T-cell (primary cell): ENCODE measurements at regions not wholly inside any gene's neighbourhood (a gene's known extent, or its start where the extent isn't known, plus 50 kb on each side); places are given as distances from the start of the nearest gene placed in this dataset.

Source experiments
- ATAC-seq, 4 experiments: fragments of 200-7000 bp in 3 of 4; fragments of 150-1000 bp in 1 of 4; cut with Tn5 transposase; replicated peaks in 1 of 4; 1 replicate in 3 of 4; 2 replicates in 1 of 4; pipeline ENCODE4 v1.10.0; 2021; ENCODE audit warnings: moderate library complexity in 3 of 4, mild to moderate bottlenecking in 2 of 4, moderate number of reproducible peaks in 1 of 4
- CTCF ChIA-PET, 2 donors: fragments of 300-600 bp; sonication (Branson Sonifier 250); formaldehyde crosslinking; loops; one replicate each; lab custom pipeline; 2022; ENCODE audit warnings: antibody characterized with exemption in 2 of 2; lab: Charles Lee
- POLR2A ChIA-PET, 2 donors: fragments of 300-600 bp; sonication (Branson Sonifier 250); formaldehyde crosslinking; loops; one replicate each; lab custom pipeline; 2022; ENCODE audit warnings: antibody characterized with exemption in 2 of 2; lab: Charles Lee
- DNase-seq, 35 experiments: peaks; one replicate each; pipeline versions ENCODE4 v3.0.0 to v3.0.0-alpha.2; 2013 to 2023
- H3K27ac ChIP-seq: one replicate; pipeline ENCODE4 v1.5.1; 2013; ENCODE audit warnings: low read length
- H3K27me3 ChIP-seq, 2 experiments: replicated peaks in 1 of 2; 1 replicate in 1 of 2; 2 replicates in 1 of 2; pipeline versions ENCODE4 v1.6.1 to v1.7.0; 2013; ENCODE audit warnings: low read length in 1 of 2, mixed read lengths in 1 of 2; ENCODE audit not compliant: control insufficient read depth in 2 of 2, insufficient read depth in 2 of 2; ENCODE audit errors: extremely low read depth in 1 of 2
- H3K36me3 ChIP-seq, 2 donors: 1 replicate in 1 of 2; 2 replicates in 1 of 2; pipeline versions ENCODE4 v1.6.1 to v1.7.0; 2013; ENCODE audit warnings: low read length in 1 of 2; ENCODE audit not compliant: control insufficient read depth in 2 of 2, insufficient read depth in 1 of 2; ENCODE audit errors: extremely low read depth in 1 of 2
- H3K4me1 ChIP-seq, 2 experiments: 1 replicate in 1 of 2; 2 replicates in 1 of 2; pipeline versions ENCODE4 v1.6.1 to v1.7.0; 2013; ENCODE audit warnings: low read length in 2 of 2, mixed read lengths in 1 of 2; ENCODE audit not compliant: insufficient read depth in 2 of 2, control insufficient read depth in 1 of 2; ENCODE audit errors: extremely low read depth in 1 of 2
- H3K4me3 ChIP-seq, 2 donors: 1 replicate in 1 of 2; 2 replicates in 1 of 2; pipeline versions ENCODE4 v1.5.1 to v1.7.0; 2013; ENCODE audit warnings: mild to moderate bottlenecking in 2 of 2, low read length in 1 of 2, moderate library complexity in 1 of 2; ENCODE audit not compliant: control insufficient read depth in 1 of 2; ENCODE audit errors: extremely low read depth in 1 of 2
- H3K9me3 ChIP-seq: 2 replicates; pipeline ENCODE4 v1.7.0; 2013
- H3K27ac Mint-ChIP-seq, 2 donors: one replicate each; pipeline ENCODE4 v1.8.0; 2020 to 2021; ENCODE audit warnings: mild to moderate bottlenecking in 2 of 2, mixed read lengths in 2 of 2
- H3K27me3 Mint-ChIP-seq, 2 donors: one replicate each; pipeline ENCODE4 v1.8.0; 2021 to 2022; ENCODE audit warnings: mixed read lengths in 2 of 2
- H3K36me3 Mint-ChIP-seq: one replicate; pipeline ENCODE4 v1.8.0; 2021; ENCODE audit warnings: mixed read lengths
- H3K4me1 Mint-ChIP-seq, 3 donors: one replicate each; pipeline ENCODE4 v1.8.0; 2020 to 2022; ENCODE audit warnings: mixed read lengths in 3 of 3, mild to moderate bottlenecking in 1 of 3
- H3K4me3 Mint-ChIP-seq, 3 donors: one replicate each; pipeline ENCODE4 v1.8.0; 2020 to 2022; ENCODE audit warnings: mild to moderate bottlenecking in 3 of 3, mixed read lengths in 3 of 3, moderate library complexity in 3 of 3
- H3K9me3 Mint-ChIP-seq, 3 donors: one replicate each; pipeline ENCODE4 v1.8.0; 2020 to 2022; ENCODE audit warnings: mixed read lengths in 3 of 3
- WGBS: methylation state at CpG from one replicate; pipeline ENCODE4 v1.1.5; 2013; ENCODE audit warnings: missing lambda C conversion rate; ENCODE audit not compliant: insufficient coverage; 5-methylcytosine and 5-hydroxymethylcytosine counted together

DNA sequence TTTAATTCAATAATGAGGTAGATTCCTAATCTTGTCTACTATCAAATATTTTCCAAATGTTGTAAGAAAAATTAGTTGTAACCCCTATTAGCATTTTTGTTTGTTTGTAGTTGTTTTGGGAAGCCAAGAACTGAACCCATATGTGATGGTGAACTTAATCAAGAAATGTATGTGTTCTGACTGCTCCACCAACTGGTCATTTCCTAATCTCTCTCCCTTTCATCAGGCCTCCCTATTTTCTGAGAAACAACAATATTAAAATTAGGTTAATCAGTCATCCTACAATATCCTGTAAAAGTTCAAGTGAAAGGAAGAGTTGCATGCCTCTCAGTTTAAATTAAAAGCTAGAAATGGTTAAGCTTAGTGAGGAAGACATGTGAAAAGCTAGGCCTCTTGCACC is 504.0 kb downstream of the EPHA4 start:
- Mint-ChIP-seq H3K27me3 (no peaks in the 10 kb centered on the region), H3K4me1 (no peaks in the 10 kb centered on the region), H3K4me3 (no peak overlapping the region), H3K27ac (no peak overlapping the region), H3K36me3 (no peaks in the 10 kb centered on the region), H3K9me3 (peaks cover 4 to 15% (median 9%) of the 10 kb centered on the region in 3 donors)
- Histone ChIP-seq H3K9me3 (no peaks in the 10 kb centered on the region), H3K4me1 (no peaks in the 10 kb centered on the region), H3K27me3 (peaks cover 0 to 4% of the 10 kb centered on the region in 2 experiments), H3K36me3 (no peaks in the 10 kb centered on the region), H3K4me3 (no peak overlapping the region), H3K27ac (no peak overlapping the region)
- ATAC-seq (no peak), DNase-seq (no peak)
- CTCF ChIA-PET, result no interaction called here
- POLR2A ChIA-PET, result interaction anchor here (0.5 to 0.7 kb wide), 3 partner anchors 91 to 514 kb away, joined by 3 read pairs; no protein-coding TSS in a partner anchor

GRCh38 chr2:221070106-221070505 is 502.0 kb downstream of the EPHA4 start:
- Histone ChIP-seq H3K4me3 (no peak overlapping the region), H3K27ac (no peak overlapping the region), H3K4me1 (no peaks in the 10 kb centered on the region), H3K36me3 (no peaks in the 10 kb centered on the region), H3K27me3 (peaks cover 0 to 4% of the 10 kb centered on the region in 2 experiments), H3K9me3 (no peaks in the 10 kb centered on the region)
- ATAC-seq (no peak), DNase-seq (no peak)
- no peak overlapping the region for H3K4me3 Mint-ChIP-seq
- H3K36me3 Mint-ChIP-seq, result no peaks in the 10 kb centered on the region
- H3K9me3 Mint-ChIP-seq, result peaks cover 4 to 15% (median 9%) of the 10 kb centered on the region in 3 donors
- ChIA-PET POLR2A (no interaction called here), CTCF (no interaction called here)
- no peak overlapping the region for H3K27ac Mint-ChIP-seq
- no peaks in the 10 kb centered on the region for H3K27me3 Mint-ChIP-seq
- no peaks in the 10 kb centered on the region for H3K4me1 Mint-ChIP-seq
- WGBS, result no CpG with 5 or more reads among the region's 1 CpG

- H3K9me3 Mint-ChIP-seq, result peaks cover 4 to 15% (median 9%) of the 10 kb centered on the region in 3 donors
- no peak overlapping the region for H3K4me3 Mint-ChIP-seq
- H3K36me3 Mint-ChIP-seq, result no peaks in the 10 kb centered on the region
- H3K27me3 ChIP-seq, result peaks cover 0 to 4% of the 10 kb centered on the region in 2 experiments
- no peaks in the 10 kb centered on the region for H3K36me3 ChIP-seq
- WGBS, result 59% methylated on average over 2 of the region's 4 CpGs
- DNase-seq (no peak), ATAC-seq (no peak)
- H3K9me3 ChIP-seq, result no peaks in the 10 kb centered on the region
- CTCF ChIA-PET, result no interaction called here
- no peak overlapping the region for H3K27ac ChIP-seq
- H3K4me1 Mint-ChIP-seq, result no peaks in the 10 kb centered on the region
- no peaks in the 10 kb centered on the region for H3K27me3 Mint-ChIP-seq
- H3K4me1 ChIP-seq, result no peaks in the 10 kb centered on the region
- H3K4me3 ChIP-seq, result no peak overlapping the region
- POLR2A ChIA-PET, result no interaction called here
- no peak overlapping the region for H3K27ac Mint-ChIP-seq
Measured at GRCh38 chr2:221073326-221074049, 498.6 kb downstream of the EPHA4 start.

DNA sequence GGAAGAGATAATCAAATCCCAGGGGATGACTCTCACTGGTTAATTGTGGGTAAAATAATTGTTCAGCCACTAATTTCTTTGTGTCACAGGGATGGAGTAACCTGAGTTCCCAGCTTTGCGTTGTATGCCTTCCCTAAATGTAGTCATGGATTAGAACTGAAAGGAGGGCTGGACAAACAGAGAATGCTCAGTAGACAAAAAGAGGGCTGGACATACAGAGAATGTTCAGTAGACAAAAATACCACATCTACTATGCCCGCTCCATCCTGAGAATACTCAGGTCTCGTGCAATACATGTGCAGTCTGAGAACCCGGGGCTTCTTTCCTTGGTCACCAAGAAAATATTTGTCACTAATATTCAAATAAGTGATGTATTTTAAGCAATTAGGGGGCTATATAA is 497.9 kb downstream of the EPHA4 start:
- no CpG with 5 or more reads among the region's 4 CpGs for WGBS
- no peaks in the 10 kb centered on the region for H3K4me1 ChIP-seq
- Mint-ChIP-seq H3K4me1 (no peaks in the 10 kb centered on the region), H3K27ac (no peak overlapping the region), H3K4me3 (no peak overlapping the region), H3K36me3 (no peaks in the 10 kb centered on the region), H3K9me3 (peaks cover 4 to 15% (median 9%) of the 10 kb centered on the region in 3 donors), H3K27me3 (no peaks in the 10 kb centered on the region)
- H3K27ac ChIP-seq, result no peak overlapping the region
- no peaks in the 10 kb centered on the region for H3K9me3 ChIP-seq
- CTCF ChIA-PET, result no interaction called here
- DNase-seq (no peak), ATAC-seq (no peak)
- POLR2A ChIA-PET, result no interaction called here
- peaks cover 0 to 4% of the 10 kb centered on the region in 2 experiments for H3K27me3 ChIP-seq
- H3K36me3 ChIP-seq, result no peaks in the 10 kb centered on the region
- H3K4me3 ChIP-seq, result no peak overlapping the region

- H3K27me3 Mint-ChIP-seq, result no peaks in the 10 kb centered on the region
- no peak overlapping the region for H3K4me3 ChIP-seq
- peaks cover 0 to 4% of the 10 kb centered on the region in 2 experiments for H3K27me3 ChIP-seq
- H3K27ac ChIP-seq, result no peak overlapping the region
- H3K4me1 ChIP-seq, result no peaks in the 10 kb centered on the region
- POLR2A ChIA-PET, result no interaction called here
- no peak for ATAC-seq
- no peaks in the 10 kb centered on the region for H3K36me3 ChIP-seq
- peaks cover 4 to 15% (median 9%) of the 10 kb centered on the region in 3 donors for H3K9me3 Mint-ChIP-seq
- no peak overlapping the region for H3K27ac Mint-ChIP-seq
- CTCF ChIA-PET, result no interaction called here
- H3K9me3 ChIP-seq, result no peaks in the 10 kb centered on the region
- whole genome bisulfite sequencing, result no CpG with 5 or more reads among the region's 3 CpGs
- DNase-seq, result no peak
- no peaks in the 10 kb centered on the region for H3K36me3 Mint-ChIP-seq
- no peak overlapping the region for H3K4me3 Mint-ChIP-seq
- no peaks in the 10 kb centered on the region for H3K4me1 Mint-ChIP-seq
Measured at GRCh38 chr2:221075203-221075602, 496.9 kb downstream of the EPHA4 start.

DNA sequence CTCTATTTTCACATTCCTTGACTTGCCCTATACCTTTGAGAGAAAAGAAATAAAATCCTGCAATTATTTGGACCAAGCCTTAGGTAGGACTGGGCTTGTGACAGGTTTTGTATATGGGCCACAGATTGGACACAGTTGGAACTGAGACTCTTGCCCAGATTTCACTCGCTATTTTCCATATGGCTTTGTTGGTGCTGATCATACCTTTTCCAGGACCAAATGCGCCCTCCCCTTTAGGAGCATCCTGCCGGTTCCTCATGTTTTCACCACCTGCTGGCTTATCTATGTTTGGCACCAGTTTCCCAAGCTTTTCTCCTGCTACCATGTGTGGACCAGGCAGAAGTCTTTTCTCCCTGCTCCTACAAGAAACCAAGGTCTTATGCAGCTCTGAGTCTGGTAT is 494.9 kb downstream of the EPHA4 start:
- no peak overlapping the region for H3K27ac Mint-ChIP-seq
- Histone ChIP-seq H3K4me3 (no peak overlapping the region), H3K9me3 (no peaks in the 10 kb centered on the region), H3K36me3 (no peaks in the 10 kb centered on the region), H3K27ac (no peak overlapping the region), H3K4me1 (no peaks in the 10 kb centered on the region), H3K27me3 (no peaks in the 10 kb centered on the region)
- H3K4me3 Mint-ChIP-seq, result no peak overlapping the region
- peaks cover 0 to 3% (median 0%) of the 10 kb centered on the region in 3 donors for H3K9me3 Mint-ChIP-seq
- no peak for ATAC-seq
- H3K27me3 Mint-ChIP-seq, result peaks cover 3% of the 10 kb centered on the region in 2 donors
- no peaks in the 10 kb centered on the region for H3K36me3 Mint-ChIP-seq
- ChIA-PET POLR2A (no interaction called here), CTCF (no interaction called here)
- 86% methylated on average over 3 of the region's 3 CpGs for WGBS
- DNase-seq, result no peak
- no peaks in the 10 kb centered on the region for H3K4me1 Mint-ChIP-seq
